Epithelial cell of esophagus (primary cell): ENCODE measurements at regions not wholly inside any gene's neighbourhood (a gene's known extent, or its start where the extent isn't known, plus 50 kb on each side); places are given as distances from the start of the nearest gene placed in this dataset.

ENCODE experiments used
- DNase-seq: peaks from one replicate; pipeline ENCODE4 v3.0.0; 2010; ENCODE audit warnings: low read depth
- H3K4me3 ChIP-seq: 2 replicates; pipeline ENCODE4 v1.5.1; 2011; ENCODE audit warnings: mild to moderate bottlenecking, low read length, control low read depth
- TF ChIP-seq, protein P1 (sequence below): IDR thresholded peaks from 2 replicates; pipeline ENCODE4 v1.5.1; 2011; ENCODE audit warnings: low read depth, mild to moderate bottlenecking, low read length, control low read depth, inconsistent platforms; ENCODE audit not compliant: insufficient read depth; ENCODE audit errors: missing control alignments

DNA sequence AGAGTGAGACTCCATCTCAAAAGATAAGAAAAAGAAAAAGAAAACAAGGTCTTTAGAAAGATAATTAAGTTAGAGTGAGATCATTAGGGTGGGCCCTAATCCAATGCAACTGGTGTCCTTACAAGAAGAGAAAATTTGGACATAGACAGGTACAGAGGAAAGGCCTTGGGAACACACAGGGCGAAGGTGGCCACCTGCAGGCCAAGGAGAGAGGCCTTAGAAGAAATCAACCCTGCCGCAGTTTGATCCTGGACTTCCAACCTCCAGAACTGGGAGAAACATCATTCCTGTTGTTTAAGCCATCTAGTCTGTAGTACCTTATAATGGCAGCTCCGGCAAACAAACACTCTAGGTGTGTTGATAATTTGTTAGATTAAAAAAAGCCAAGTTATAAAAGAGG lies 491.9 kb downstream of the MED13L start:
- H3K4me3 ChIP-seq = no peak overlapping the region
- no peak for DNase-seq
- TF ChIP-seq, protein P1, sequence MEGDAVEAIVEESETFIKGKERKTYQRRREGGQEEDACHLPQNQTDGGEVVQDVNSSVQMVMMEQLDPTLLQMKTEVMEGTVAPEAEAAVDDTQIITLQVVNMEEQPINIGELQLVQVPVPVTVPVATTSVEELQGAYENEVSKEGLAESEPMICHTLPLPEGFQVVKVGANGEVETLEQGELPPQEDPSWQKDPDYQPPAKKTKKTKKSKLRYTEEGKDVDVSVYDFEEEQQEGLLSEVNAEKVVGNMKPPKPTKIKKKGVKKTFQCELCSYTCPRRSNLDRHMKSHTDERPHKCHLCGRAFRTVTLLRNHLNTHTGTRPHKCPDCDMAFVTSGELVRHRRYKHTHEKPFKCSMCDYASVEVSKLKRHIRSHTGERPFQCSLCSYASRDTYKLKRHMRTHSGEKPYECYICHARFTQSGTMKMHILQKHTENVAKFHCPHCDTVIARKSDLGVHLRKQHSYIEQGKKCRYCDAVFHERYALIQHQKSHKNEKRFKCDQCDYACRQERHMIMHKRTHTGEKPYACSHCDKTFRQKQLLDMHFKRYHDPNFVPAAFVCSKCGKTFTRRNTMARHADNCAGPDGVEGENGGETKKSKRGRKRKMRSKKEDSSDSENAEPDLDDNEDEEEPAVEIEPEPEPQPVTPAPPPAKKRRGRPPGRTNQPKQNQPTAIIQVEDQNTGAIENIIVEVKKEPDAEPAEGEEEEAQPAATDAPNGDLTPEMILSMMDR = no peak

DNA sequence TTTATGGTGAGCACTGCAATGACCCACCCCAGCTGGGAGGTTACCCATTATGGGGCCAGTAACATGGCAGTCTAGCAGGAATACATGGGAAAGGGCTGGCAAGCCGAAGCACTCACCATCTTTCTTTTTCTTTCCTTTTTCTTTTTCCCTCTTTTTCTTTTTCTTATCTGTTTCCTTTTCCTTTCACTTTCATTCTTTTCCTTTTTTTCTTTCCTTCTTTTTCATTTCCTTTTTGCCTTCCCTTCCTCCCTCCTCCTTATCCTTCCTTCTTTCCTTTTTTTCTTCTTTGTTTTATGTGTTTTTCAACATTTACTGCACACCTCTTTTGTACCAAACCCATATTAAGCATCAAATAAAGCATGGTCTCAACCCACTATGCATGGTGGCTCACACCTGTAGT lies 501.1 kb downstream of the MED13L start:
- TF ChIP-seq, protein P1 = no peak
- no peak for DNase-seq
- no peak overlapping the region for H3K4me3 ChIP-seq

DNA sequence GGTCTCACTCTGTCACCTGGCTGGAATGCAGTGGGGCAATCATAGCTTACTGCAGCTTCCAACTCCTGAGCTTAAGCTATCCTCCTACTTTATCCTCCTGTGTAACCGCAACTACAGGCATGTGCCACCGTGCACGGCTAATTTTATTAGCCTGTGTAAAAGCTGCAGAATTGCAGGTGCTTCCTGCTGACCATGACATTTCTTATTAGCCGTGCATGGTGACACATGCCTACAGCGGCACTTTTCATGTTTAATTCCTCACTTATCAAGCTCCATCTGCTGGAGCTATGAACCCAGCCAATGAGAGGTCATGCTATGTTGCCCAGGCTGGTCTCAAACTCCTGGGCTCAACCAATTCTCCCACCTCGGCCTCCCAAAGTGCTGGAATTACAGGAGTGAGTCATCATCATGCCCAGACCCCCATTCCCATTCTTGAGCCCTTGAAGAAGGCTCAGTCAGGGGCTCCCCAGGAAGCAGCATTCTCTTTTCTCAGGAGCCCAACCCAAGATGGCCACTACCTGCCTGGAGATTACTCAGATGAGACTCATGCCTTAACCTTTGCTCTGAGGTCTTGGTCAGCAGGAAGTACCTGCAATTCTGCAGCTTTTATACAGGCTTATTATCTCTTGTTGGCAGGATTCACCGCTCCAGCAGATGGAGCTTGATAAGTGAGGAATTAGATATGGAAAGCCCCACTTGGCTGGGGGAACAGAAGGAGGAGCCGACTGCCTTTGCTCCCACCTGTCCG lies 503.2 kb downstream of the MED13L start:
- H3K4me3 ChIP-seq = no peak overlapping the region
- TF ChIP-seq, protein P1 = no peak
- no peak for DNase-seq

DNA sequence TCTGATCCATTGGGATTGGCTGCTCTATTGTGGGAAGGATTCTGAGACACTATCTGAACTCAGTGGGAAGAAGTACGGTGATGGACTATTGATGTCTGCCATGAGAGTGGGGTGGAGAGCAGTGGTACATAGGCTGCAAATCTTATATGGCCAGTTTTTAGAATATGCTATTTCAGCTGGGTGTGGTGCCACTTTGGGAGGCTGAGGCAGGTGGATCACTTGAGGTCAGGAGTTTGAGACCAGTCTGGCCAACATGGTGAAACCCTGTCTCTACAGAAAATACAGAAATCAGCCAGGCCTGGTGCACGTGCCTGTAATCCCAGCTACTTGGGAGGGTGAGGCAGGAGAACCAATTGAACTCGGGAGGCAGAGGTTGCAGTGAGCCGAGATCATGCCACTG lies 505.9 kb downstream of the MED13L start:
- no peak overlapping the region for H3K4me3 ChIP-seq
- TF ChIP-seq, protein P1 = no peak
- DNase-seq = no peak

DNA sequence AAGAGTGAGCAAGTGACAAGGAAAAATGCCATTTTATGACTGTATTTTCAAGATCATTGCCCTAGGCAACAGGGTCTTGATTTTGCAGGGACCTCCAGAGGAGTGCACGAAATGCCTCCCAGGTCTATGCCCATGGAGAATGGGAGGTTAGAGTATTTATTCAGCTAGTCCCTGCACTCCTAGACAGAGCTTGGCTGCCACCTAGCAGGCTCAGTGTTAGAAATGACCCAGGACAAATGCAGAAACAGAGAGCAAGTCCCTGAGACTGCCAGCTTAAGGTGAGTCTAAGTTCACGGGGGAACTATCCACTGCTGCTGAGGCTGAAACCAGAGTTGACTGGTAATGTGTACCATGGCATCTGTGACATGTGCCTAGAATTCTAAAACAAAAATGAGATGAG lies 506.4 kb downstream of the MED13L start:
- DNase-seq = no peak

DNA sequence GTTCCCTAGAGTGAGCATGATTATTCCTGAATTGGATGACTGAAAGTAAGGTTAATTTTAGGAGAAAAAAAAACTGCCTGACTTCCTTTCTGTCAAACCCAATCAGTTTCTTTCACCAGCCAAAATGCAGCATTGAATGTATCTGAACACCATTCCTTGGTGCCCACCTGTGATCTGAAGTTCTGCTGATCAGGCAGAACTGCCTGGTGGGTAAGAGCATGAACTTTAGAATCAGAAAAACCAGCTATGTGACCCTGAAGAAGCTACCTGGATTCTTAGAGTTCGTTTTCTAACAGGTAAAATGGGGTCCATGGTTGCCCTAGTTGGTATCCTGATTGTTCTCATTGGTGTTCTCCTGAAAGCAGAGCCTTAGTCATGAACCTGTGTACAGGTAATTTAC lies 506.9 kb downstream of the MED13L start:
- DNase-seq = no peak
- TF ChIP-seq, protein P1 = no peak

More for the DNA sequence above, 506.4 kb downstream of the MED13L start:
- no peak overlapping the region for H3K4me3 ChIP-seq
- TF ChIP-seq, protein P1 = no peak

DNA sequence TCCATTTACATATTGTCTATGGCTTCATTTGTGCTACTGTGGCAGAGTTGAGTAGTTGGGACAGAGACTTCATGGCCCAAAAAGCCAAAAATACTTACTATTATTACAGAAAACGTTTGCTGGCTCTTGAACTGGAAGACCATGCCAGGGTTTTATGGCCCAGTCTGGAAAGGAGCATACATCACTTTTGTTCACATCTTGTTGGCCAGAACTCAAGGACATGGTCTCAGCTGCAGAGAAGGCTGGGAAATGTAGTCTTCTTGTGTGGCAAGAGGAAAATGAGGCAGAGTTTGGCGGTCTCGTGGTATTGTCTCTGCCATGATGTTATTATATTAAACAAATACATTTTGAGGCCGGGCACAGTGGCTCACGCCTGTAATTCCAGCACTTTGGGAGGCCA lies 509.6 kb downstream of the MED13L start:
- no peak for DNase-seq
- H3K4me3 ChIP-seq = no peak overlapping the region
- TF ChIP-seq, protein P1 = no peak

More for the DNA sequence above, 506.9 kb downstream of the MED13L start:
- H3K4me3 ChIP-seq = no peak overlapping the region
